Transverse colon (tissue), 4 donors: ENCODE measurements at regions not wholly inside any gene's neighbourhood (a gene's known extent, or its start where the extent isn't known, plus 50 kb on each side); places are given as distances from the start of the nearest gene placed in this dataset.
A peak's percentile ranks its signal among the peaks of the same experiment; 100 is the strongest.

Experiments used
- DNase-seq: peaks from one replicate; pipeline ENCODE4 v3.0.0-alpha.2; 2019
- H3K27ac ChIP-seq, 4 donors: fragments of 200-600 bp; sonication (generic); 2 replicates each; pipeline ENCODE4 v1.5.1; 2016 to 2018; ENCODE audit warnings: inconsistent platforms in 4 of 4
- H3K27me3 ChIP-seq: fragments of 200-600 bp; sonication (generic); 2 replicates; pipeline ENCODE4 v1.5.1; 2017; ENCODE audit warnings: inconsistent platforms
- H3K36me3 ChIP-seq, 4 donors: fragments of 200-600 bp; sonication (generic); 2 replicates each; pipeline ENCODE4 v1.5.1; 2017 to 2019; ENCODE audit warnings: inconsistent platforms in 4 of 4
- H3K4me1 ChIP-seq, 4 donors: fragments of 200-600 bp; sonication (generic); 2 replicates each; pipeline ENCODE4 v1.5.1; 2017 to 2020; ENCODE audit warnings: inconsistent platforms in 4 of 4
- H3K4me3 ChIP-seq, 4 donors: fragments of 200-600 bp; sonication (generic); 1 replicate in 1 of 4; 2 replicates in 3 of 4; pipeline versions ENCODE4 v1.5.1 to v1.6.1; 2017 to 2019; ENCODE audit warnings: inconsistent platforms in 4 of 4
- H3K9me3 ChIP-seq, 2 donors: fragments of 200-600 bp; sonication (generic); 2 replicates each; pipeline ENCODE4 v1.5.1; 2017 to 2019; ENCODE audit warnings: inconsistent platforms in 2 of 2
- CTCF ChIP-seq, 5 experiments: fragments of 200-600 bp in 3 of 5; fragments of 450-650 bp in 2 of 5; sonication (generic) in 3 of 5; IDR thresholded peaks; 1 replicate in 2 of 5; 2 replicates in 3 of 5; pipeline ENCODE4 v1.5.1; 2016 to 2017; ENCODE audit warnings: antibody characterized with exemption in 5 of 5, inconsistent platforms in 3 of 5, mild to moderate bottlenecking in 2 of 5, moderate library complexity in 1 of 5
- EP300 ChIP-seq: sonication (generic); formaldehyde crosslinking; IDR thresholded peaks from one replicate; pipeline ENCODE4 v1.6.1; 2017; ENCODE audit warnings: antibody characterized with exemption, low read depth
- POLR2A ChIP-seq: fragments of 450-650 bp; IDR thresholded peaks from one replicate; pipeline ENCODE4 v1.6.1; 2016; ENCODE audit warnings: antibody characterized with exemption, mild to moderate bottlenecking, moderate library complexity
- POLR2AphosphoS5 ChIP-seq, 3 donors: sonication (generic); formaldehyde crosslinking; IDR thresholded peaks; one replicate each; pipeline ENCODE4 v1.6.1; 2016; ENCODE audit warnings: antibody characterized with exemption in 3 of 3
- WGBS, 2 donors: methylation state at CpG; one replicate each; pipeline ENCODE4 v1.1.5; 2018; ENCODE audit warnings: low coverage in 1 of 2; 5-methylcytosine and 5-hydroxymethylcytosine counted together
- in situ Hi-C, 4 donors: fragments of 200-750 bp; cut with MboI; loops; one replicate each; pipeline versions ENCODE4 v1.15.0 to v1.15.1; 2017; ENCODE audit warnings: low sequenced_read_pairs in 3 of 4, low pct_ligation_motif_present in 1 of 4, low pct_unique_long_range_greater_than_20kb in 1 of 4
- intact Hi-C: fragments of 100-400 bp; cut with DNase I; formaldehyde crosslinking; loops from one replicate; pipeline ENCODE4 v1.15.1; 2023; ENCODE audit warnings: low total_unique reads

GRCh38 chr2:103879101-103879500 is 974.8 kb upstream of the POU3F3 start:
- intact Hi-C loops (no loop called here), in situ Hi-C loops (no loop called here)
- TF ChIP-seq POLR2AphosphoS5 (IDR thresholded peaks at IDR 0.05): no peak
- no peak for TF ChIP-seq POLR2A
- TF ChIP-seq CTCF (IDR thresholded peaks at IDR 0.05): no peak
- no peak for TF ChIP-seq EP300
- Histone ChIP-seq H3K36me3 (no peaks in the 10 kb centered on the region), H3K27me3 (no peaks in the 10 kb centered on the region), H3K9me3 (no peaks in the 10 kb centered on the region), H3K27ac (no peak overlapping the region), H3K4me1 (no peaks in the 10 kb centered on the region), H3K4me3 (no peak overlapping the region)
- WGBS, 2 donors: 67% methylated on average over 1 of the region's 1 CpG
- no peak for DNase-seq

GRCh38 chr2:103880081-103880834 is 973.7 kb upstream of the POU3F3 start:
- H3K9me3 ChIP-seq: no peaks in the 10 kb centered on the region
- 52 to 57% methylated on average over 3 to 4 of the region's 4 CpGs for WGBS, 2 donors
- H3K4me1 ChIP-seq: no peaks in the 10 kb centered on the region
- H3K4me3 ChIP-seq: no peak overlapping the region
- no peak overlapping the region for H3K27ac ChIP-seq
- no peaks in the 10 kb centered on the region for H3K36me3 ChIP-seq
- no peaks in the 10 kb centered on the region for H3K27me3 ChIP-seq
- TF ChIP-seq POLR2AphosphoS5 (IDR thresholded peaks at IDR 0.05) (no peak), EP300 (no peak), CTCF (IDR thresholded peaks at IDR 0.05) (no peak), POLR2A (no peak)
- no peak for DNase-seq
- intact Hi-C loops (no loop called here), in situ Hi-C loops (no loop called here)

GRCh38 chr2:103887625-103888024 is 966.3 kb upstream of the POU3F3 start:
- Histone ChIP-seq H3K4me3 (no peak overlapping the region), H3K9me3 (no peaks in the 10 kb centered on the region), H3K36me3 (no peaks in the 10 kb centered on the region), H3K27me3 (no peaks in the 10 kb centered on the region), H3K27ac (no peak overlapping the region), H3K4me1 (no peaks in the 10 kb centered on the region)
- WGBS, 2 donors: 73 to 84% methylated on average over 1 of the region's 1 CpG
- TF ChIP-seq POLR2A: no peak
- peak in 1 of 5 experiments; percentile 3 for TF ChIP-seq CTCF (IDR thresholded peaks at IDR 0.05)
- intact Hi-C loops: no loop called here
- in situ Hi-C loops: no loop called here
- DNase-seq: no peak

- H3K9me3 ChIP-seq: no peaks in the 10 kb centered on the region
- H3K27ac ChIP-seq: no peak overlapping the region
- intact Hi-C loops (no loop called here), in situ Hi-C loops (no loop called here)
- no peak overlapping the region for H3K4me3 ChIP-seq
- no peaks in the 10 kb centered on the region for H3K36me3 ChIP-seq
- 53 to 64% methylated on average over 1 of the region's 1 CpG for WGBS, 2 donors
- H3K27me3 ChIP-seq: no peaks in the 10 kb centered on the region
- DNase-seq: no peak
- H3K4me1 ChIP-seq: no peaks in the 10 kb centered on the region
- TF ChIP-seq CTCF (IDR thresholded peaks at IDR 0.05) (no peak), EP300 (no peak), POLR2AphosphoS5 (IDR thresholded peaks at IDR 0.05) (no peak), POLR2A (no peak)
Measured at GRCh38 chr2:103896182-103896581, 957.7 kb upstream of the POU3F3 start.
